Choroid plexus epithelial cell (primary cell): ENCODE measurements at regions not wholly inside any gene's neighbourhood (a gene's known extent, or its start where the extent isn't known, plus 50 kb on each side); places are given as distances from the start of the nearest gene placed in this dataset.
"Not testable (repeated sequence)": the region's sequence is repeated elsewhere in the genome, so short reads cannot be mapped to it uniquely, and the experiment has no call there.

ENCODE experiments used
- DNase-seq: peaks from one replicate; pipeline ENCODE4 v3.0.0-alpha.2; 2010; ENCODE audit warnings: low read depth
- H3K4me3 ChIP-seq: 2 replicates; pipeline ENCODE4 v1.5.1; 2011; ENCODE audit warnings: low read depth, mild to moderate bottlenecking, control low read depth, low read length, moderate library complexity
- TF ChIP-seq, protein P1 (sequence below): conservative IDR thresholded peaks from 2 replicates; pipeline ENCODE4 v1.5.1; 2011; ENCODE audit warnings: low read depth, mild to moderate bottlenecking, control low read depth, inconsistent platforms, low read length, moderate library complexity

DNA sequence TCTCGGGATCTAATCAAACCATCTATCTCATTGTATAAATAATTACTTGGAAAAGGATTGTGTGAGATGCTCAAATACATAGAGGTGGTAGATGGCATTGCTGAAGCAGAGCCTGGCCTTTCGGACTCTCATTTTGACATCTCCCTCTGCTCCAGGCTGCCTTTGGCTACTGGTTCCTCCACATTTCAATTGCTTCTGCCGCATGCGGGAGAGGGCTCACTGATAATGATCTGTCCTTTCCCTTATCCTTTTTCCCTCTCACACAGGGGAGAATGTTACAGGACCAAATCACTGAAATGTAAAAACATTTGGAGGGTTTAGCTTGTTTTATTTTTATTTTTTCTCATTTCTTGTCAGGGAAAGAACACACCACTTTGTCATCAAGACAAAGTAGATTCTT, 380.6 kb upstream of the UBE2E3 start:
- H3K4me3 ChIP-seq, result no peak overlapping the region
- TF ChIP-seq, protein P1, sequence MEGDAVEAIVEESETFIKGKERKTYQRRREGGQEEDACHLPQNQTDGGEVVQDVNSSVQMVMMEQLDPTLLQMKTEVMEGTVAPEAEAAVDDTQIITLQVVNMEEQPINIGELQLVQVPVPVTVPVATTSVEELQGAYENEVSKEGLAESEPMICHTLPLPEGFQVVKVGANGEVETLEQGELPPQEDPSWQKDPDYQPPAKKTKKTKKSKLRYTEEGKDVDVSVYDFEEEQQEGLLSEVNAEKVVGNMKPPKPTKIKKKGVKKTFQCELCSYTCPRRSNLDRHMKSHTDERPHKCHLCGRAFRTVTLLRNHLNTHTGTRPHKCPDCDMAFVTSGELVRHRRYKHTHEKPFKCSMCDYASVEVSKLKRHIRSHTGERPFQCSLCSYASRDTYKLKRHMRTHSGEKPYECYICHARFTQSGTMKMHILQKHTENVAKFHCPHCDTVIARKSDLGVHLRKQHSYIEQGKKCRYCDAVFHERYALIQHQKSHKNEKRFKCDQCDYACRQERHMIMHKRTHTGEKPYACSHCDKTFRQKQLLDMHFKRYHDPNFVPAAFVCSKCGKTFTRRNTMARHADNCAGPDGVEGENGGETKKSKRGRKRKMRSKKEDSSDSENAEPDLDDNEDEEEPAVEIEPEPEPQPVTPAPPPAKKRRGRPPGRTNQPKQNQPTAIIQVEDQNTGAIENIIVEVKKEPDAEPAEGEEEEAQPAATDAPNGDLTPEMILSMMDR, result no peak
- DNase-seq, result no peak

DNA sequence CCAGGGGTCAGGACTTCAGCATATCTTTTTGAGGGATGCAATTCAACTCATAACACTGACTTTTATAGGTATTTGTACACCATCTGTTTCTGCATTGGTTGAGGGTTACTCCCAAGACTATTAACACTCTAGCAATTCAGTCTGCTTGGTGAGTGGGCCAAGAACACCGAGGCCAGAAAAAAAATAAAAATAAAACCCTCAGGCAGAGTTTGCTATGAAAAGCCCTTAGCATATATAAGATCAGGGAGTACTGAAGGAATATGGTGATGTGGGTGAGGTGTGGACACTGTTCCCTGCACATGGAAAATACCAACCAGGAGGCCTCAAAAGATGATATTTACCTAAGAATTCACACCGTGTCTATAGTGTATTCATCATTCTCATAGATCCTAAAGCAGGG, 383.2 kb upstream of the UBE2E3 start:
- no peak overlapping the region for H3K4me3 ChIP-seq
- no peak for DNase-seq
- TF ChIP-seq, protein P1, result no peak

DNA sequence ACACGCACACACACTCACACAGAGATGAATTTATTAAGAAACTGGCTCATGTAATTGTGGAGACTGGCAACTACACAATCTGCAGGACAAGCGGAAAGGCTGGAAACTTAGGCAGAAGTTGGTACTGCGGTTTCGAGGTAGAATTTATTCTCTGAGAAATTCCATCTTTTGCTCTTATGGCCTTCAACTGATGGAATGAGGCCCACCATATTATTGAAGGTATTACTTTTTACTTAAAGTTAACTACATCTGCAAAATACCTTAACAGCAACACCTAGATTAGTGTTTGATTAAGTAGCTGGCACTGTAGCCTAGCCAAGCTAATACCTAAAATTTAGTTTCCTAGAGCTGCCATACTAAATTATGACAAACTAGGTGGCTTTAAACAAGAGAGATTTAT, 384.0 kb upstream of the UBE2E3 start:
- TF ChIP-seq, protein P1, result no peak
- no peak overlapping the region for H3K4me3 ChIP-seq
- DNase-seq, result no peak

DNA sequence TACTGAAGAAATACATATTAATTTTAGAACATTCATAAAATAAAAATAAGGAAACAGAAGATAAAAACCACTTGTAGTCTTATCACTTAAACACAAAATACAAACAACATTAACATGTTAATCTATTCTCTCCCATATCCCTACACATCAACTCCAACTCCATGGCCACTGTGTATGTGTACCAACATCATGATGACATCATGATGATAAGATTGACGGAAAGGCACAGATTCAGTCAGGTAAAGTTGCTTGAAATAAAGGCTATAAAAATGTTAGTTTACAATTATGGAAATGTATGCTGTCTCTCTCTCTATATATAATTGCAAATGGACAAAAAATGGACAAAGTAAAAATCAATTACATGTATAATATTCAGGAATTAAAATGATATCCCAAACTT, 388.5 kb upstream of the UBE2E3 start:
- TF ChIP-seq, protein P1, result no peak
- no peak overlapping the region for H3K4me3 ChIP-seq
- DNase-seq, result no peak

DNA sequence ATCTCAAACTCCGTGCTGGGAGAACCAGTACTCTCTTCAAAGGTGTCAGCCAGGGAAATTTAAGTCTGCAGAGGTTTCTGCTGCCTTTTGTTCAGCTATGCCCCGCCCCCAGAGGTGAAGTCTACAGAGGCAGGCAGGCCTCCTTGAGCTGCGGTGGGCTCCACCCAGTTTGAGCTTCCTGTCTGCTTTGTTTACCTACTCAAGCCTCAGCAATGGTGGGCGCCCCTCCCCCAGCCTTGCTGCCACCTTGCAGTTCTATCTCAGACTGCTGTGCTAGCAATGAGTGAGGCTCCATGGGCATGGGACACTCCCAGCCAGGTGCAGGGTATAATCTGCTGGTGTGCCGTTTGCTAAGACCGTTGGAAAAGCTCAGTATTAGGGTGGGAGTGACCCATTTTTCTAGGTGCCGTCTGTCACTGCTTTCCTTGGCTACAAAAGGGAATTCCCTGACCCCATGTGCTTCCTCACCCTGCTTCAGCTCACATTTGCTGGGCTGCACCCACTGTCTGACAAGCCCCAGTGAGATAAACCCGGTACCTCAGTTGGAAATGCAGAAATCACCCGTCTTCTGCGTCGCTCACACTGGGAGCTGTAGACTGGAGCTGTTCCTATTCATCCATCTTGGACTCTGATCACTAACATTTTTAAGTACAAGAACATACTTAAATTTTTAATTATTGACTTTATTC, 389.2 kb upstream of the UBE2E3 start:
- DNase-seq, result not testable (repeated sequence)

DNA sequence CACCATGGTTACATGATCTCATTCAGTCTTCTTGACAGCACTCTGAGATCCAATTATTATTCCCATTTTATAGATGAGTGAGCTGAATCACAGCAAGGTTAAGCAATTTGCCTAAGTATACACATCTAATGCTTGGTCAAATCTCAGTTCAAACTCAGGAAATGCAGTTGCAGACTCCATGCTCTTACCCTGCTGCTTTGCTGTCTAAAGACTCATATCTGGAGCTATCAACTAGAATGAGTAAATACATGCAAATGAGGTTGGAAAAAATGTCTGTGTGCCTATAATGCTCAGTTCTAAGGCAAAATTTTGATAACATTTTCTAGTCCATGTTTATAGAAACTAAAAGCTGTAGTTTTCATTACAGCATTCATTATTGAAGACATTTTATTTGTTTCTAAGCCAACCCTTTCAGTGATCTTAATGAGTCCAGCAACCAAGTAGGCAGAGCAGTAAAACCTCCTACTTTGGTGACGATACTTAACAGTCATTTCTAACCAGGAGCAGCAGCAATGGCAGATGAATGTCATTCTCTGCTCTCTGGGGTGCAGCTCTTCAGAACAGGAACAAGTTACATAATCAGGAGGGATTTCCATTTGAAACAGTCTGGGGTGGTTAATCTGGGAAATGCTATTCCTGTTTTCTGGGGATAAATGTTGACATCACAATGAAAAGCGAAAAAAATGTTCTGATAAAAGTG, 396.8 kb upstream of the UBE2E3 start:
- TF ChIP-seq, protein P1, result no peak
- no peak overlapping the region for H3K4me3 ChIP-seq
- DNase-seq, result peak; percentile 9

More for the DNA sequence above, 389.2 kb upstream of the UBE2E3 start:
- H3K4me3 ChIP-seq, result not testable (repeated sequence)

DNA sequence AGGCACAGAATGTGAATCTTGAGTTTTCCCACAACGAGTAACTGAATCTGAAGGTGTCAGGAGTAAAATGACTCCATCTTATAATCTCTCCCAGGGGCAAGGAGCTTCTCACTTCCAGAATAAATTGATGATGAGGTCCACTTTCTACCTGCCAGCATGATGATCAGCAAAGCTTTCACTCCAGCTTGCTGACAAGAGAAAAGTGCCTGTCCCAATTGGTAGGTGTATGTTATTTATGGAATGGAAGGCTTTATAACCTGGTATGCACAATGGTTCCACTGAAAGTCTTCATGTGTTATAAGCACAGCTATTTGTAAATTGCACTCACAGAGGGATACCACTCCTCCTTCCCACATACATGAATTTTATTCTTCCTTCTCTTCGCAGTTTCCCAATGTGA, 401.0 kb upstream of the UBE2E3 start:
- DNase-seq, result no peak
- TF ChIP-seq, protein P1, result no peak
- no peak overlapping the region for H3K4me3 ChIP-seq
